Fibroblast of skin of right biceps (primary cell): ENCODE measurements at regions not wholly inside any gene's neighbourhood (a gene's known extent, or its start where the extent isn't known, plus 50 kb on each side); places are given as distances from the start of the nearest gene placed in this dataset.
A peak's percentile ranks its signal among the peaks of the same experiment; 100 is the strongest.
"Not testable (repeated sequence)": the region's sequence is repeated elsewhere in the genome, so short reads cannot be mapped to it uniquely, and the experiment has no call there.

Experiments
- DNase-seq: peaks from one replicate; pipeline ENCODE4 v3.0.0-alpha.2; 2013

DNA sequence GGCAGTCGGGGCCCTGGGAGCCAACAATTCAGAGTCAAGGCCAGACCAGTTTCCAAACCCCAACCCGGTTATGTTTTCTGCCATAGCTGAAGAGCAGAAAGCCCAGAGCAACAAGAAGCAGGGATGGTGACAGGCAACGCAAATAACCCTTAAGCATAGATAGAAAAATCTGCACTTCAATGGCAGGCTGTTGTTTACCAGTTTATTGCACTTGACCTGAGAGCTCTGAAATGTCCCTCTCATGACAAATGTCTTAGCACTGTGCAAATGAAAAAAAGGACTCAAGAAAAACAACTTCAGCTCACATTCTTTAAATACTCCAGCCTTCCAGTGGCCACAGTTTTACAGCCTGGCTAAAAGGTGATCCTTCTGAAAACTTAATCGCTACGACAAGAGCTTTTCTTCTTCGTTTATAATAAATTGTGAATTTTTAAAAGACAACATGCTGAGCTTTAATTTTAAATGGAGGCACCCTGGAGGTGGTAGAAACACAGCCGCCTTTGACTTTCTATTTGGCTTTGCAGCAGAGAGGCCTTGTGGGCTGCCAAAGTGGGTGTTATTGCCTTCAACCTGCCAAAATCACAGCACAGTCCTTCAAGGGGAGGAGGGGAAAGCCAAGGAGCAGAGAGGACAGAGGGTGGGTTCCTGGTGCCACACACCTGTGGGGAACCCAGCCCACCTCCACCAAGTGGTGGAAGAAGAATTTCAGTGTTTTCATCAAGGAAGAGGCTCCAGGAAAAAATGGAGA is 289.5 kb upstream of the CDYL start:
- no peak for DNase-seq

DNA sequence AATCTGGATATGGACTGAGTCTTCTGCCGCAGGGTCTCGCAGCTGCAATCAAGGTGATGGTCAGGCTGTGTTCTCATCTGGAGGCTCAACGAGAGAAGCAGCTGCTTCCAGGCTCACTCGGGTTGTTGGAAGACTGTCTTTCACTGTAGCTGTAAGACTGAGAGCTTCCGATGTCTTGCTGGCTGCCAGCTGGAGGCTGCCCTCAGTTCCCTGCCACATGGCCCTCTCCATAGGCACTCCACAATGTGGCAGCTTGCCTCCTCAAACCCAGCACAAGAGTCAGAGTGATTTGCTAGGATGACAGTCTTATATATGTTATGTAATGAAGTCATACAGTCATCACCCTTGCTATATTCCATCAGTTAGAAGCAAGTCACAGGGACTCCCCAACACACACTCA is 290.5 kb upstream of the CDYL start:
- no peak for DNase-seq

DNA sequence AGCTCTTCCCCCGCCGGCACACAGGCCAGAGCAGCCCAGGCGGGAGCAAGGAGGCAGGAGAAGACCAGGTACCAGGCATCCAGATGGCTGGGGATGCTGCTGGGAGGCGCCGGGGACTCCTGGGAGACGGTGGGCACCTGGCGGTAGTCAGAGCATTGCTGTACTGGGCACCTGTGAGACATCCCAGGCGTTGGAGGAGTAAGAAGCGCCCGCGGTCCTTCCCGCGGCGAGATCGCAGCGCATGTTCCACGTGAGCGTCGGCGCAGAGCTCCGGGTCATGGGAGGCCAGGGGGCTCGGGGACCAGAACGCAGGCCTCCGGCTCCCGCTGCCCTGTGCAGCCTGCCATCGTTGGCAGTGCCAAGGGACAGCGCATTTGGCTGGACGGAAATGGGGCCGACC is 293.7 kb upstream of the CDYL start:
- DNase-seq = no peak

DNA sequence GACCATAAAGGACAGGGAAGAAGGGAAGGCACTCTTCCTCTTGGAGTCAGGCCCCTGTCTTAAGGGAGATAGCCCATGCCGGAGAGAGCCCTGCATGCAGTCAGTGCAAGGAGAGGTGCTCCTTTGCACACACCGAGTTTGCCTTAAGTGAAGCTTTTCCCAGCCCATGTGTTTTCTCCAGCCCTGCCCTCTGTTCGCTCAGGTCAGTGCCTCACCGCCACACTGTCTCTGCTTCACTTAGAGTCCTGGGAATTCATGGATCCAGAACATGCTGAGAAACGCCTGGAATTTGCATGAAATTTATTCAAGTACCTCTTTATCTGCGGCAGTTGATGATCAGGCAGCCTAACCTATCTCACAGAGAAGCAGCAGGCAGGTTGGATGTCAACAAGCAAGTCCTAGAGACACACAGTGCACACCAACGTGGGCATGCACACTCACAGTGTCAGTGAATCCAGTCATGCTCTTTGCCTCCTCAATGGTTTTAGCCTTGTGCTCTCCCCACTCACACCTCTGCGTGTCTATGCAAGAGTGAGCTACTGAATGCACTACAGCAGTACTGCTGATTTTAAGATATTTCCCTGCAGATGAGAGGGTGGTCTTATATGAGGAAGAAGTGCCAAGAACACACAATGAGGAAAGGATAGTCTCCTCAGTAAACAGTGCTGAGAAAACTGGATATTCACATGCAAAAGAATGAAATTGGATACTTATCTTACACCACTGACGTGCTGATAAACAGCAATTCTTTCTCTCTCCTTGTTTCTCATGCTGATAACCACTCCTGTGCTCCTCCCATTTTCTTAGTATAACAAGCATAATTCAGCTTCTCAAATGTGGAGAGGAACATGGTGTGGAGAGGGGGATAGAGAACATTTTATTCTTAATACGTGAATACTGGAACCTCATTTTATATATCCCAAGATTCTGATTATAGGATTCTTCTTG is 295.1 kb upstream of the CDYL start:
- no peak for DNase-seq

DNA sequence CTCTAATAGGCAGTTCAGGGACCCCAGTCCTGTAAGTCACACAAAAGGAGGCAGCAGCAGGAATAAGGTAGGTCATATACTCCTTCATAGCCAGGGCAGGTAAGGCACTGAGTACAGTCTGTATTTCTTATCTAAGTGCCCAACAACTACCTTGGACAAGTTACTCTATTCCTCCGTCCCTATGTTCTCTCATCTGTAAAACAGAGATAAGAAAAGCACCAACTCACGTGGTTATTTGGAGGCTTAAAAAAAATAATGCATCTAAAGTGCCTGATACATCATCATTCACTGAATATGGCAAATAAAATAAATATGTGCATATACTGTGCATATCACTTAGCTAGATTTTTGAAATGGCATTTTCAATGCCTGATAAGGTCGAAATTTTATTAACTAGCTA is 298.1 kb upstream of the CDYL start:
- no peak for DNase-seq

DNA sequence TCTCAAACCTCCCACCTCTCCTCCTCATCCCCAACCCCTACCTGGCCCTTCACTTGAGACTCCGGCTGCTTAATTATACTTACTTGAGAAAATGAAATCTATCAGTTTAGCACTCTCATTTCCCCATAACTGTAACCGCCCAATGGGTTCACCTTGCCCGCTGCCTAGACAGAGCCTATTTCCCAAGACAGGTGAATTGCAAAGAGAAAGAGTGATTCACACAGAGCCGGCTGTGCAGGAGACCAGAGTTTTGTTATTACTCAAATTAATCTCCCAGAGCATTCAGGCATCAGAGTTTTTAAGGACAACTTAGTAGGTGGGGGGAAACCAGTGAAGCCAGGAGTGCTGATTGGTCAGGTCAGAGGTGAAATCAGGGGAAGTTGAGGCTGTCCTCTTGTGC is 301.4 kb upstream of the CDYL start:
- no peak for DNase-seq

DNA sequence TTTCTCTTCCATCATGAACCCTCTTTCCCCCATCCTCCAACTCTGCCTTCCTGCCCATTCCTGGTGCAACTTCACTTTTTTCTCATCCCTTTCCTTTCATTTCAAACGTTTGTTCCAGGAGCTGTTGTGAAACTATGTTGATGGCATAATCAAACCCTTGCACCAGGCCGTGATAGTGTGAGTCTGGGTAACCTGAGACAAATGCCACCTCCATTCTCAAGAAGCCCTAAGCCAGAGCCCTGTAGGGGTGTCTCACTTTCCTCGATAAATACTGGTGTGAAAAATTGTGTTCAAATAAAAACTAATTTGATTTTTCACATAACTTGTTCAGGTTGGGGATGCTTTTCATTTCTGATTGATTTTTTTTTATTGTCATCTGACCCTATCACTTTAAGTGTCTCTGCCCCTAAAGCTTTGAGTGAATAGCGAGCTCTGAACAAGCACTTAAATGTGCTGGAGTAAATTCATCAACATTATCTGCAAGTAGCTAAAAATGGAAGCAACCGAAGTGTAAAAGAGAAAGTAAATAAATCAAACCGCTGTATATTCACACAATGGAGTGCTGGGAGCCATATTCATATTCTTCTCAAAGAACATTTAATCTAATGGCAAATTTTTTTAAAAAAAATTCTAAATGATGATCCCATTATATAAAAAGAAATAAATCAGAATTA is 303.1 kb upstream of the CDYL start:
- no peak for DNase-seq

DNA sequence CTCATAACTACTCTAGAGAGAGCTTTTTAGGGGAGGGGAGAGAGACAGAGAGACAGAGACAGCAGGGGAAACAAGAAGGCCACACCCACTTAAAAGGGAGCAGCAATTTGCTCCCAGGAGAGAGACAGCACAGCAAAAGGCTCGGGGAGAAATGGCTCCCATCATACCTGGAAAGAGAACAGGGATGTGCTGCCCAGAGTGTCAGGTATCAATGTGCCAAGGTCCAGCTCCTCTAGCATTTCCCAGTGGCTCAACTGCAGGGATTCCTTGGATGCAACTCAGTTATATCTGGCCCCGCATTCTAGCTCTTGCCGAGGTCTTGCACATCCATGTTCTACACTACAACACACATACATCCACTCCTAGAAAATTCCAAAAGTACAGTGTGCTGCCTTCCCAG is 304.0 kb upstream of the CDYL start:
- no peak for DNase-seq

DNA sequence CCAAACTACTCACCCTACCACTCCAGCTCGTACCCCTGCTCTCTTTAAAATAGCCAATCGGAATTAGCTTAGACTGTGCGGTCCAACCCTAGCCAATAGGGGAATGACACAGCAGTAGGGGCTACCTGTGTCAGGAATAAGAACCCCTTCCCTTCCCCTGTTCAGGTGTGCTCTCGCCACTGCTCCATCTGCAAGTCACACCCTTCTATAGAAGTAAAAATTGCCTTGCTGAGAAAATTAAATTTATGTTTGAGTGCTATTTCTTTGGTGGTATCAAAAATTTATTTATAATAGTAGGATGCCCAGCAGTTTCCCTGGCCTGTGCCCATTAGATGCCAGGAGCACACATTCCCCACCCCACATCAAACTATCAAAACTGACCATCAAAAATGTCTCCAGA is 304.7 kb upstream of the CDYL start:
- not testable (repeated sequence) for DNase-seq

DNA sequence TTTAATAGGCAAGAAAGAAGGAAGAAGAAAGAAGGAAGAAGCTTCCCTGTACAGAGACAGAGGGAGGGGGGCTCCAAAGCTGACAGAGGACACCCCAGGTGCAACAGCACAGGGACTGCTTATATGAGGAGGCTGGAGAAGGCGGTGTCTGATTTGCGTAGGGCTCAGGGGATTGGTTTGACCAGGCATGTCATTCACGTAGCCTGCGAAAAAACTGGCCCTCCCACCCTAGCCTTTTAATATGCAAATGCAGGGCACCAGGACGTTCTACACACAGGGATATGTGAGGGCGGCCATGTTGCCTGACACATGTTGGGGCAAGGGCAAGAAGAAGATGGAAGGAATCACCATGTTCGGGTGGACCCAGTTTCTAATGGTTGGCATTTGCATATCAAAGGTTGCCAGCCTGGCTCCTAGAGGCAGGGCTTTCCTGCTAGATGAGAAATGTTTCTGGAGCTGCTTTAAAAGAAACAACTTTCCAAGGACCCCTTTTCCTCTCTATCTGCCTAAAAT is 305.4 kb upstream of the CDYL start:
- no peak for DNase-seq

DNA sequence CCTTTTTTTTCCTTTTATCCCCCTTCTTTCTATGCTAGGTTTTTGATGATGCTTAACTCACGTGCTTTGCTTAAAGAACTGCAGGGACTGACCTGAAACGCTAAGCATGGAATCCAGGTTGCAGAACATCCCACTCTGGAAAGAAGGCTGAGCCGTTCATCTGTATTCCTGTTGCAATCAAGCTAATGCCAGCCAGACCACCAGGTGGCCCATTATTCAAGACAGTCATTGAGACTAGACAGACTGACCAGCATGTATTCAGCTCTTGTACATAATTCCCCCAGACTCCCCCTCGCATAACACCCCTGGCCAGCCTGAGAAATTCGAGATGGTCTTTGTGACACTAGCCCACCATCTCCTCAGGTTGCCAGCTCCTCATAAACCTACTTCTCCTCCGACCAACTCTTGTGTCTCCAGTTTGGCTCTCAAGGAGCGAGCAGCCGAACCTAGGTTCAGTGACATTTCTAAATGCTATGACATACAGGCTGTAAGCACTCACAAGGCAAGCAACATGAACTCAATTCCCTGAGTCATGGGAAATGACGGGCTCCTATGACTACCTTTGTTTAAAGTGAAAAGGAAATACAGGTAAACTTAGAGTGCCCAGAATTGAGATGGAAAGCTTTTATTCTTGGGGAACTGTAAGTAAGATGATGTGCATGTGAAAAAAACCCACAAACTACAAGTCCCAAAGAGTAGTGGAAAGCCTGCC is 309.3 kb upstream of the CDYL start:
- no peak for DNase-seq

DNA sequence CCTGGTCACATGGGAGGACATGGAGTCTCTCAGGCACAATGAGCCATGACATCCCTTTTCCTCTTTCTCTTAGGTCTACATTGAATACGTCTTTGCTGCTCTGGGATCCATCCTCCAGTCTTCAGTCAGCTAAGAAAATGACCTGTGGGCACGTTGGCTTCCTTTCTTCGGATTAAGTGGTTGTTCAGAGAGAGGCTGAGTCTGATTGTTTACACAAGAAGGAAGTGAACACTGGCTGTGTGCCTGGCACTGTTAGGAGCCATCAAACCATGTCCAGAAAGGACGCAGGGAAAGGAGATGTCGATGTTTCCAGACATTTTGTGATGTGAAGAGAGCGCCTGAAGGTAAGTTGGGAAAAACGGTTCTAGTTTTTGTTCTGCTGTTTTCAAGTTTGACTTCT is 309.9 kb upstream of the CDYL start:
- DNase-seq = no peak

DNA sequence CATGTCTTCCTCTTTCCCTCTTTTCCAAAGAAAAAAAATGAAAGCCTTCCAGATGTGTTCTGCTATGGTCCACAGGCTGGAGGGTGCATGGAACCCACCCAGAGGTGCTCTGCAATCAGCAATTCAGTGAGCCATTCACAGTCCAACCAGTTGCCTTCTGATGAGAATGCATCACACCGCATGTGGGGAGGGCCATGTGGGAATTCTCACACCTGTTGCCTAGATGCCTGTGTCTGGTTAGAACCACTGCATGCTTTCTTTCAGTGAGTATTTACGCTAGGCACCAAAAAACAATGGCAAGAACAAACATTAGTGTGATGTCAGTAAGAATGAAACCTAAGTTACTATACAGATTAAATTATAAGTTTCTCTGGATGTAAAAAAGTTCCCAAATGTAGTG is 311.6 kb upstream of the CDYL start:
- DNase-seq = no peak

DNA sequence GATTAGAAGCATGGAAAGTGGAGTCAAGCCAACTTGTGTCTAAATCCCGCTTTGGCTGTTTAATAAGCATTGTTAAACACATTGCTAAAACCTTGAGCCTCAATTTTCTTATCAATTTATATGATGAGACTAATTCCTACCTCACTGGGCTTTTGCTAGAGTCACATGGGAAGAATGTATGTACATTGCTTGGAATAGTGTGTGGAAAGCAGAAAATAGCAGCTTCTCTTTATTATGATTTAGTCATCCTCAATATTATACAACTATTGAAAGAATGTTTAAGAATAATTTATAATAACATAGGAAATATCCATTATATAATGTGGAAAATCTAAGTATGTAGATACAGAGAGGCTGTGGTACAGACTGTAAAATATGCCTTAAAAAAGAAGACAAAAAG is 313.0 kb upstream of the CDYL start:
- DNase-seq = peak; percentile 59

DNA sequence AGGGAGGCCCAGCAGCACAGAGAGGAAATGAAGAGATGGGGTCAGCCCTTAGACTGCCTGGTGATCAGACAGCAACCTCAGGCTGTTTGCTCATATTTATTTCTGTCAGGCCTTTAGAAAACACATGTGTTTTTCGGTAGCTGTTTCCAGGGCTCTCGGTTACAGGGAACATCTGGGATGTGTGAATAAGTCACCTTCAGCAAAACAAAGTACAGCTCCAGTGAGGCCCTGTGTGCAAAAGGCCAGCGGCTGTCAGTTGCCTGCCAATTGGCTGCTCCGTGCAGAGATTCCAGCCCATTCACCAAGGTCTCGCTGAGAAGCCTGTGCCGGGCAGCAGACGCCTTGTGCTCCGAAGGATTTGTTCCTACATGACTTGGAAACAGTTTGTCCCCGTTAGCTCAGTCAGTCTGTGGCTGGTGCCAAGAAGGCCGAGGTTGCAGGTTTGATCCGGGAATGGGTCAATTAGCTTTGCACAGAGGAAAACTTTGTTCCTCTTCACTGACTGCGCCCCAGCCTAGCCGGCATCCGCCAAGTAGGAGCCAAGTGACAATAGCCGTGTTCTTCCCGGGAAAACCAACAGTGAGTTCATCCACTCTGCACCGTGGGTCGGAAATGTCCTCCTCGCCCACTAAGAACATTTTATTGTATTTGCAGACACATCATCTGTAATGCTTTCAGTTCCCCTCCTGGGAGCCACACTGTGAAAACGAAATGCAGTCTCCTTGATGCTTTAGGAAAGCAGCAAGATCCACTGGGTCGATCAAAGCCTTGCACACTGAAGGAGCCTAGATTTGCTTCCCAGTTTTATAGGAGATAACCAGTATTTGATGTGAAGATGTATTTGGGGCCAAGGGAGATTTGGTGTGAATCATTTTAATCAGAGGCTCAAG is 315.4 kb upstream of the CDYL start:
- peak; percentile 41 for DNase-seq

DNA sequence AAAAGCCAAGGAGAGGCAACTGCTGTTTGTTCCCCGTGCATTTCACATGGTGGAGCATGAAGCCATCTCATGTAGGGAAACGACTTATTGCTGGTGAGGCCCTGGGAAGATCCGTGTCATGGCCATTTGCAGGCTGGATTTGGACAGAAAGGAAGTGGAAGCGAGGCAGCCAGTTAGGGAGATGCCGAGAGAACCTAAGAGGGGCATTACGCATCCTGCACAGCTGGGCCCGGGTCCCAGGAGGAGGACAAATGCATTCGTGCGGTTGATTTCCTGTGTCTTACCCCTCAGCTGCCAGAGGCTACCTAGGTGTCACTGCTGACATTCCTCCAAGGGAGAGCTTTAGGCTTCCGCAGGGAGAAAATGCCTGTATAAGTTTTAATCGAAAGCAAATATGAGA is 316.2 kb upstream of the CDYL start:
- no peak for DNase-seq

DNA sequence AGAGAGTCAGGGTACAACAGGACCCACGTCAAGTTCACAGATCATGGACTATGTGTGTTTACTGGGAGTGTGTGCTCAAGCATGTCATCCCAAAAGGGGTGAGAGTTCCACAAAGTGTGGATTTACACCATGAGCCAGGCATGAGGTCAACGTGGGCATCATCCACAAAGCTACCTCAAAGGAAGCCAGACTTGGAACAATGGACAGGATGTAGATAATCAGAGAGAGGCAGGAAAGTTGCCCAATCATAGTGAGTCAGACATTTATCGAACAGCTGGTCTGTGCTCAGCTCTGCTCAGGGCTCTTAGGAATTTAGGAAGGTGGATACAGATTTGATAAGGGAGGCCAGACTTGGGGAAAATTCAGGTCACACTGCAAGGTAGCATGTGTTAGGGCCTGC is 317.2 kb upstream of the CDYL start:
- peak; percentile 80 for DNase-seq

DNA sequence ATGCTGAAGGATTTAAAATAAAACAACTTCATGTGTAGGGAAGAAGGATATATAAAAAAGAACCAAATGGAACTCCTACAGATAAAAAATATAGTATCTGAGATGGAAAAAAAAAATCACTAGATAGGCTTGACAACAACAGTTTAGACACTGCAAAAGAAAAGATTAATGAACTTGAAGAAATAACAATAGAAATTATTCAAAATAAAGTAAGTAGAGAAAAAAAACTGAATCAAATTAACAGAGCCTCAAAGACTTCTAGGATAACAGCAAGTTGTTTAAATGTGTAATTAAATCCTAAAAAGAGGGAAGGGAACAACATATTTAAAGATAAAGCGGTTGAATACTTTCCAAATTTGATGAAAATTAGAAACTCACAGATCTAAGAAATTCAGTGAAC is 316.3 kb upstream of the ECI2 start:
- DNase-seq = no peak

DNA sequence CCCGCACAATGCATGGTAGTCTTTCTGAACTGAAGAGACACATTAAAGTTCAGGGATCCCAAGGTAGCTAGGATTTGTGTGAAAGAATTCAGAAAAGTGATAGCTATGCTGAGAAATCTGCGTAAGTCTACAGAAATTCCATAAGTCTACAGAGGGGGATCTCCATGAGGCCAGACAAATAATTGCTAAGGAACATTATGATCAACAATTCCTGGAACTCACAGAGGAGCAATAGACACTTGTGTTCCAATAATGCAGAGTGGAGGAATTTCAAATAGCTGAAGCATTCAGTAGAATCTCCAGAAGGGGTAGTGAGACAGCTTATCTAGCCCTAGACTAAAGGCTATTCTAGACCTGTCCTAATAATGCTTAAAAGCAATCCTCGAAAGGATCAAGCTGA is 315.7 kb upstream of the ECI2 start:
- no peak for DNase-seq

DNA sequence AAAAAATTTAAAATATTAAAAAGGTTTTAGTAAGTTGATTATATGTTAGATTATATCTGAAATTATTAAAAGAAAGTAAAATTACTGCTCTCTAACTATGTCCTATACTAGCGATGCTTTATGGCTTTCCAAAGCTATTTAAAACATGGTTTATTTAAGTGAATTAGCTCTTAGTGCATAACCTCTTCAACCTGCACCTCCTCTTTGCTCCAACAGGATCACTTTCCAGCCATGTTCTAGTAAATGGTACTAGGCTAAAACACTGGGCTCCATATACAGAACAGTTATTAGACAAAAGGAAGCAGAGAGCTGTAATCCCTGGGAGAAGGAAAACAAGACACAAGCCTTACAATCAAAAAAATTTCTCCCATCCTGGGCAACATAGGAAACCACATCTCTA is 314.9 kb upstream of the ECI2 start:
- no peak for DNase-seq

DNA sequence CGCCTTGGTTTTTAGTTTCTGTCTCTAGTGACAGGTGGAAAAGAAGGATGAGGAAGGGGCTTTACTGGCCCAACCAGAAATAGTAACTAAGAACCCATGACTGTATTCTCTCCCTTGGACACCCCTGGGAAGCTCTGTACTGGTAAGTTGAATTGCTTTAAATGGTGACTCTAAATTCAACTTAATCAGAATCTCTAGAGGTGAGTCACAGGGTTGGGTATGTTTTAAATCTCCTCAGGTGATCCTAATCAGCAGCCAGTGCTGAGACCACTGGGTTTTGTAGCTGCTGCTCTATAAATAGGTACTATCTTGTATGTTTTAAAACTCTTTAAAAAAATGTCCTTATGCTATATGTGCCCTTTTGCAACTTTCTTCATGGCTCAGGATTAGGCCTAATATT is 314.0 kb upstream of the ECI2 start:
- DNase-seq = no peak

DNA sequence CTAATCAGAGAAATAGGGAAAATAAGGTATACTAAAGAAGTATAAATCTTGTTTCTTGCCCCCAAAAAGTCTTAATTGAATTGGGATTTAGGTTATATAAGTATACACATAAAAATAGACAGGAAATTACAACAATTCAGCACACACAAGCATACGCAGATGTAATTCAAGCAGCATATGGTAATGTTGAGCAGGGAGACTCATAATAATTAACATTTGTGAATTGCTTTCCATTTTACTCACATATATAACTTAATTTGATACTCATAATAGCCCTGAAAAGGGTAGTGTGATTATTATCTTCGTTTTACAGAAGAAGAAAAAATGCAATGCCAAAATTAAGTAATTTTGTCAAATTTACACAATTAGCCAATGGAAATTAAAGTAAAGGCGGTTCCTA is 313.5 kb upstream of the ECI2 start:
- DNase-seq = no peak
